ELR (cell line): ENCODE measurements at regions not wholly inside any gene's neighbourhood (a gene's known extent, or its start where the extent isn't known, plus 50 kb on each side); places are given as distances from the start of the nearest gene placed in this dataset.
A peak's percentile ranks its signal among the peaks of the same experiment; 100 is the strongest.
"Not testable (repeated sequence)": the region's sequence is repeated elsewhere in the genome, so short reads cannot be mapped to it uniquely, and the experiment has no call there.

Source experiments
- DNase-seq: peaks from one replicate; pipeline ENCODE4 v3.0.0-alpha.2; 2015; ENCODE audit warnings: low read depth

DNA sequence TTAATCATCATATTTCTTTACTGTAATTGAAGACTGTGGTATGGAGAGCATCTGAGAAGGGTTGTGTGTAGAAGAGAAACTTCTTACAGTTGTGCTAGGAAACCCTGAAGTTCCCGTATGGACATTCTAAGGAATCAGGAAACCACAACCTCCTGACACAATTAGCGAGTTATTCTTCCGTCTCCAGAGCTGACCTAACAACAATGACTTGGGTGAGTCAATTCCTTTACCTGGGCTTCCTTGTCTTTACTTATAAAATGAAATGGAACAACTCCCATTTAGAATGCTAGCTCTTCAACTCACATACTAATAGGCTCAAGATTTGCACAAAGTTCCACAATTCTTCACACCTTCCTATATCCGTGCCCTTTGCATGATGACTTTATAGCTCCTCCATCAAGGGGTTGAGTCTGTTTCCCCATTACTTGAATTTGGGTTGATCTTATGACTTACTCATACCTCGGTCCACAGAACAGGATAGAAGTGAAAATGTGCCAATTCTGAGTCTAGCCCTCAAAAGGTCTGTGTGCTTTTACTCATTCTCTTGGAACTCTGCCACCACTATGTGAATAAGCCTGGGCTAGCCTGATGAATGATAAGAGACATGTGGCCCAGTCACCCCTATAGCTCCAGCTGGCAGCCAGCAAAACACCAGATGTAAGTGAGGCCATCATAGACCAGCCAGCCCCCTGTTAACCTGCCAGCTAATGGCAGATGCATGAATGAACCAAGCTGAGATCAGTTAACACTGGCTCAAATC lies 459.4 kb downstream of the ETNK1 start:
- DNase-seq, result peak; percentile 71

DNA sequence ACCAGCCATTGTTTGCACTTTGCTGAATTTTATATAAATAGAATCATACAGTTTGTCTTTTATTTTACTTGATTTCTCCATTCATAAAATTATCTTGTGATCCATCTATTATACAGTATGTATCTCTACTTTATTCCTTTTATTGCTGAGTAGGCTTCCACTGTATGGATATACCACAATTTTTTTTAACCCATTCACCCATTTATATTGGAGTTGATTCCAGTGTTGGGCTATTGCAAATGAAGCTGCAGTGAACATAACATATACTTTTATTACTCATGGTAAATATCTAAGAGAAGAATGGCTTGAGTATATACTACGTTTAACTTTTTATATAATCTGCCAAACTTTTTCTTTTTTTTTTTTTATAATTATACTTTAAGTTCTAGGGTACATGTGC lies 463.6 kb downstream of the ETNK1 start:
- DNase-seq, result no peak

- no peak for DNase-seq
These were observed 468.5 kb downstream of the ETNK1 start for GRCh38 chr12:23093488-23093887.

DNA sequence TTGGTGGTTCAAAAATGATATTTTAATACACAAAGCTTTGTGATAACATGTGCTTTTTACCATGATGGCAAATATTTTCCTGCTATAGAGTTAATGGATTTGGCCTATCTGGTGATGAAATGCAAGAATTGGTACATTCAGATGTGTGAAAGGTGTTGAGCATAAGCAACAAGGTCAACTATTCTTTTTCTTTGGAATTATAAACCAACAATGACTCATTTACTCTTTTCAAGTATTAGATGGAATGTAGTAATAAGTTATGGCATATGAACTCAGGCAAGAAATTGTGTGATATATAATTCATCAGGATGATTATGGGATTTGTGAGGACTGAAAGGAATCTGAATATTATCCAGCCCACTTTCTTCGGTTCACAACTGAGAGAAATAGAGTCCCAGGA lies 471.4 kb downstream of the ETNK1 start:
- DNase-seq, result no peak

DNA sequence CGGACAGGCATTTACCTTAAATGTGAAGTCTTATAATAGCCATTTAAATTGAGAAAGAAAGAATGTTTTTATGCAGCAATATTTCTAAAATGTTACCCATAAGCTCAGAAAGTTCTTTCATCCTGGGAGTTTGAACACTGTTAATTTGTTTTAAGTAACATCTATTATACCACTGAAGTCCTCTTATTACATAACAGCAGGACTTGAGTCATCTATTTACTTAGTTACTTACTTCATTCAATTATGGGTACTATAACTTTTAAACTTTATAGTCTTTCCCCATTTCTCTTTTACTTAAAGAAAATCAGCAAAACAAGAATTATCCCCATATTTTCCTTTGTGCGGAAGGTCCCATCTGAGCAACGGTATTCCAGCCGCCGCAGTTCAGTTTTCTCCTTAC lies 473.1 kb downstream of the ETNK1 start:
- no peak for DNase-seq

DNA sequence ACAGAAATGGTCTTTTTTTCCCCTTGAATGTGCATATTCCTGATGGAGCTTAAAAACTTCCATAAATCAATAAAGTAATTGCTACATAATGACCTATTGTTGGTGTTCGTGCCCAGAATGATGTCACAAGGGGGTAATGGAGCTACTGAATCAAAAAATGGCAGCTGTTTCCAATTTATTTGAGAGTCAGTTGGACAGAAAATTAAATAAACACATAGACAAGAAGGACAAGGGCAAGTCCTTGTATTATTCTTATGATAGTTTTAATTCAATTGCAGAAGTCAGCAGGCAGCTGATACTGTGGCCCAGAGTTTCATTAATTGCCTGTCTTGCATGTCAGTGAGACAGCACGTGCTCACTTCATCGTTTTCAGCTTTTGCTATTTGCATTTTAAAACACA lies 473.5 kb downstream of the ETNK1 start:
- no peak for DNase-seq

- no peak for DNase-seq
These were observed 474.1 kb downstream of the ETNK1 start for GRCh38 chr12:23099104-23099503.

GRCh38 chr12:23099604-23100003 lies 474.6 kb downstream of the ETNK1 start:
- peak; percentile 4 for DNase-seq

GRCh38 chr12:23108957-23109356 lies 484.0 kb downstream of the ETNK1 start:
- no peak for DNase-seq

DNA sequence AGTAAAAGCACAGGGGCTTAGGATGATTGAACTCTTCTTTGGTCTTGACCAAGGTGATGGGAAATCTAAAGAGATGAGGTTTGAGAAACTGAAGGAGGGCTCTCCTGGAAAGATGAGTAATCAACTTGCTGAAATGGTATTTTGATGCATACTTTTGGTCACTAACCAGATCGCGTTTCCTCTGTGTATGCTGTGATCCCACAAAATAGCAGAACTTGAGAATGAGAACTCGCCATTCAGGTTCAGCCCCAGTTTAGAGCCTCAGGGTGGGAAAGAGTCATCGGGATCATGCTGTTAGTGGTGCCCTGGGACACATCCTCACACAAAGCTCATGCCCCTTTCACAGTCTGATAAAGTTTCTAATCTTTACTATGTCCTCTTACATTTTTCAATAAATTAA lies 488.8 kb downstream of the ETNK1 start:
- DNase-seq, result no peak

- no peak for DNase-seq
These were observed 491.0 kb downstream of the ETNK1 start for GRCh38 chr12:23115984-23116383.

- DNase-seq, result no peak
These were observed 501.8 kb downstream of the ETNK1 start for GRCh38 chr12:23126794-23127193.

- DNase-seq, result no peak
These were observed 502.7 kb downstream of the ETNK1 start for GRCh38 chr12:23127701-23128100.

GRCh38 chr12:23128462-23128861 lies 503.5 kb downstream of the ETNK1 start:
- no peak for DNase-seq

DNA sequence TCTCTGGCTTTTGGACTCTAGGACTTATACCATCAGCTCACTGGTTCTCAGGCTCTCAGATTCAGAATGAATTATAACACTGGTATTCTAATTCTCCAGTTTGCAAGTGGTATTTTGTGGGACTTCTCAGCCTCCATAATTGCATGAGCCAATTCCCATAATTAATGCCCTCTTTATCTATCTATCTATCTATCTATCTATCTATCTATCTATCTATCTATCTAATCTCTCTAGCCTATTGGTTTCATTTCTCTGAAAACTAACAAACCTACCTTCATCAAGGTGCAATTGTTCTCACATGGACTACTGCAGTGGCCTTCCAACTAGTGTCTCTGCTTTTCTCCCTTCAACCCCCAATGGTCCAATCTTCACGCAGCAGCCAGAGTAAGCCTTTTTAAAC lies 507.4 kb downstream of the ETNK1 start:
- DNase-seq, result no peak

DNA sequence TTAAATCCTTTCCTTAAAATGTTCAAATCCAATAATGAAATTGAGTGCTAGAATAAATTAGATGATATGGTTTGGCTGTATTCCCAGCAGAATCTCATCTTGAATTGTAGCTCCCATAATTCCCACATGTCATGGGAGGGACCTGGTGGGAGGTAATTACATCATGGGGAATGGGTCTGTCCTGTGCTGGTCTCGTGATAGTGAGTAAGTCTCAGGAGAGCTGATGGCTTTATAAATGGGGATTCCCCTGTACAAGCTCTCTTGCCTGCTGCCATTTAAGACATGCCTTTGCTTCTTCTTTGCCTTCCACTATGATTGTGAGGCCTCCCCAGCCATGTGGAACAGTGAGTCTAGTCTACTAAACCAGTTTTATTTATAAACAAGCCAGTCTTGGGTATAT lies 508.5 kb downstream of the ETNK1 start:
- DNase-seq, result no peak

GRCh38 chr12:23139026-23139425 lies 514.1 kb downstream of the ETNK1 start:
- DNase-seq, result peak; percentile 1

DNA sequence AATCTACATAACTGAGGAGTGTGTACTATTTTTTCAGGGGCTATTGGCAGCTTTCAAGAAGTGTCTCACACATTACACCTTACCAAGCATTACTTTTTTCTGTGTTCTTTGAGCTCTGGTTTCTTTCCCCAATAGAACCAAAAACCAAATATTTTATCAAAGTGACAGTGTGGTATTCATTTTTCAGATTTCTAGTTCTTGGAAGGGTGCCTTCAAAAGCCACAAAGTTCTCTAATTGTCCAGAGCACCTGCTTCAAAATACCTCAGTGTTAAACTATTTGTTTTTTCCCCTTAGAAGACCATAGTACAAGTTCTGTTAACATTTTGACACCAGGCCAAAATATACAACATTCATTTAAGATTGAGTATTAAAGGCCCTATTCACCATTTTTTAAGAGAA lies 515.7 kb downstream of the ETNK1 start:
- DNase-seq, result no peak

DNA sequence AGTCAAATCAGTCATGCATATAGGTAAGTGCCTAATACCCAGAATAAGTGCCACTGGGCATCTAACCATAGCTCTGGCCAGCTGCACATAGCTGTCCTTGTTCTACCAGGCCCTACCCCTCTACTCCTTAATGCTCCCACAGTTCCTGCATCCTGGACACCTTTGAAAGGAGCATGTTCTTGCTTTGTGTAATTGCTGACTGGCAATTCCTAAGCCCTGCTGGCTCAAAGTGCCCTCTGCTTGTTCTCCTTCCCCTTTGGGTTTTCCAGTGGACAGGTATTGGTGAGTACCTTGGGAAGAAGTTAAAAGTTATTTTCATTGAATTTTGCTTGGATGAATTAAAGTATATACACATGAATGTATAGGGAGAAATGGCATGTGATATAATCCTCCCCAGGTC lies 516.4 kb downstream of the ETNK1 start:
- no peak for DNase-seq

DNA sequence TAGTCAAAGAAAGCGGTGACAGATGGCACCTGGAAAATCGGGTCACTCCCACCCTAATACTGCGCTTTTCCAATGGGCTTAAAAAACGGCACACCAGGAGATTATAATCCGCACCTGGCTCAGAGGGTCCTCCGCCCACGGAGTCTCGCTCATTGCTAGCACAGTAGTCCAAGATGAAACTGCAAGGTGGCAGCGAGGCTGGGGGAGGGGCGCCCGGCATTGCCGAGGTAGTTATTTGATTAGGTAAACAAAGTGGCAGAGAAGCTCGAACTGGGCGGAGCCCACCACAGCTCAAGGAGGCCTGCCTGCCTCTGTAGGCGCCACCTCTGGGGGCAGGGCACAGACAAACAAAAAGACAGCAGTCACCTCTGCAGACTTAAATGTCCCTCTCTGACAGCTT lies 521.1 kb downstream of the ETNK1 start:
- not testable (repeated sequence) for DNase-seq

GRCh38 chr12:23168459-23168858 lies 543.5 kb downstream of the ETNK1 start:
- DNase-seq, result no peak

GRCh38 chr12:23169012-23169695 lies 544.2 kb downstream of the ETNK1 start:
- no peak for DNase-seq

GRCh38 chr12:23169696-23170013 lies 544.7 kb downstream of the ETNK1 start:
- DNase-seq, result no peak

DNA sequence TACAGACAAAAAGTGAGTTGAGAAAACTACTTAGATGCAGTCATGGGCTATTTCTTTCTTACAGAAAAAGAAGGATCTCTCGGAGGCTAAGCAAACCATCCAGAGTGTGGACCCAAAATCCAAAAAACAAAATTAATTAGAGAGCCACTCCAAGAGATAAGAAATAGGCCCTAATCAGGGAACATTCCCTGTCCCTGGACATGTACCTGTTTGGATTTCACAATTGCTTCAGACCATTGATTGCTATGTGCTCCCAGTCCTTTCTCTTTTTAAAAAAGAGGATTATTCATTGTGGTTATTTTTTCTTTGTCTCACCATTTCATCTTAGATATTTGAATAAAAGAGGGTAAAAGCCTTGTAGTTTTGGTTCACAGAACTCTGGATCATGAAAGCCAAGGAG lies 549.9 kb downstream of the ETNK1 start:
- DNase-seq, result no peak
